ENCODE measurements at regions not wholly inside any gene's neighbourhood (a gene's known extent, or its start where the extent isn't known, plus 50 kb on each side); places are given as distances from the start of the nearest gene placed in this dataset.

- Histone ChIP-seq H3K27ac (no peak overlapping the region), H3K27me3 (no peaks in the 10 kb centered on the region), H3K4me1 (no peaks in the 10 kb centered on the region), H3K4me3 (no peak overlapping the region), H3K9me3 (no peaks in the 10 kb centered on the region), H3K36me3 (no peaks in the 10 kb centered on the region)
- TF ChIP-seq CTCF (IDR thresholded peaks at IDR 0.05): no peak
- DNase-seq (no peak), ATAC-seq (no peak)
- intact Hi-C loops (cut with DNase I): no loop called here
Observed at GRCh38 chr10:9965341-9965740, 1052.3 kb upstream of the CELF2 start.

- H3K4me3 ChIP-seq: no peak overlapping the region
- no peaks in the 10 kb centered on the region for H3K27me3 ChIP-seq
- no peaks in the 10 kb centered on the region for H3K4me1 ChIP-seq
- H3K27ac ChIP-seq: no peak overlapping the region
- intact Hi-C loops (cut with DNase I): no loop called here
- H3K36me3 ChIP-seq: no peaks in the 10 kb centered on the region
- ATAC-seq (no peak), DNase-seq (no peak)
- no peak for TF ChIP-seq CTCF (IDR thresholded peaks at IDR 0.05)
- no peaks in the 10 kb centered on the region for H3K9me3 ChIP-seq
Observed at GRCh38 chr10:9986786-9987185, 1030.9 kb upstream of the CELF2 start.

- no peak for ATAC-seq
- TF ChIP-seq CTCF (IDR thresholded peaks at IDR 0.05): no peak
Observed at GRCh38 chr10:9987197-9987596, 1030.5 kb upstream of the CELF2 start.

GRCh38 chr10:9992661-9993060 lies 1025.0 kb upstream of the CELF2 start:
- ATAC-seq: no peak
- intact Hi-C loops (cut with DNase I): no loop called here
- H3K4me3 ChIP-seq: no peak overlapping the region
- no peaks in the 10 kb centered on the region for H3K4me1 ChIP-seq
- no peaks in the 10 kb centered on the region for H3K36me3 ChIP-seq
- TF ChIP-seq CTCF (IDR thresholded peaks at IDR 0.05): no peak
- H3K9me3 ChIP-seq: no peaks in the 10 kb centered on the region
- DNase-seq: no peak
- no peaks in the 10 kb centered on the region for H3K27me3 ChIP-seq
- H3K27ac ChIP-seq: no peak overlapping the region

More at GRCh38 chr10:9987197-9987596, 1030.5 kb upstream of the CELF2 start:
- intact Hi-C loops (cut with DNase I): no loop called here
- H3K27me3 ChIP-seq: no peaks in the 10 kb centered on the region
- no peaks in the 10 kb centered on the region for H3K36me3 ChIP-seq
- H3K4me3 ChIP-seq: no peak overlapping the region
- no peak for DNase-seq
- no peaks in the 10 kb centered on the region for H3K4me1 ChIP-seq
- H3K9me3 ChIP-seq: no peaks in the 10 kb centered on the region
- no peak overlapping the region for H3K27ac ChIP-seq

- Histone ChIP-seq H3K4me1 (no peaks in the 10 kb centered on the region), H3K27ac (no peak overlapping the region), H3K27me3 (no peaks in the 10 kb centered on the region), H3K36me3 (no peaks in the 10 kb centered on the region), H3K9me3 (no peaks in the 10 kb centered on the region), H3K4me3 (no peak overlapping the region)
- DNase-seq: no peak
- no peak for ATAC-seq
- intact Hi-C loops (cut with DNase I): no loop called here
- TF ChIP-seq CTCF (IDR thresholded peaks at IDR 0.05): no peak
Observed at GRCh38 chr10:9994131-9994530, 1023.5 kb upstream of the CELF2 start.

- Histone ChIP-seq H3K4me1 (no peaks in the 10 kb centered on the region), H3K27ac (no peak overlapping the region), H3K9me3 (no peaks in the 10 kb centered on the region), H3K27me3 (no peaks in the 10 kb centered on the region), H3K4me3 (no peak overlapping the region), H3K36me3 (no peaks in the 10 kb centered on the region)
- TF ChIP-seq CTCF (IDR thresholded peaks at IDR 0.05): no peak
- no peak for ATAC-seq
- no peak for DNase-seq
- intact Hi-C loops (cut with DNase I): no loop called here
Observed at GRCh38 chr10:9999627-10000026, 1018.0 kb upstream of the CELF2 start.
